Hepatic stellate cell (primary cell): ENCODE measurements at regions not wholly inside any gene's neighbourhood (a gene's known extent, or its start where the extent isn't known, plus 50 kb on each side); places are given as distances from the start of the nearest gene placed in this dataset.
"Not testable (repeated sequence)": the region's sequence is repeated elsewhere in the genome, so short reads cannot be mapped to it uniquely, and the experiment has no call there.

Source experiments
- DNase-seq: peaks from one replicate; pipeline ENCODE4 v3.0.0; 2011; ENCODE audit warnings: low spot score

- no peak for DNase-seq
These were observed 475.8 kb upstream of the PCDH20 start for GRCh38 chr13:61891401-61891800.

GRCh38 chr13:61884830-61885229 lies 469.2 kb upstream of the PCDH20 start:
- no peak for DNase-seq

GRCh38 chr13:61880578-61881283 lies 465.1 kb upstream of the PCDH20 start:
- DNase-seq, result no peak

- not testable (repeated sequence) for DNase-seq
These were observed 462.9 kb upstream of the PCDH20 start for GRCh38 chr13:61878565-61878964.

GRCh38 chr13:61874970-61875579 lies 459.4 kb upstream of the PCDH20 start:
- no peak for DNase-seq

GRCh38 chr13:61873717-61874116 lies 458.1 kb upstream of the PCDH20 start:
- no peak for DNase-seq

- no peak for DNase-seq
These were observed 441.5 kb upstream of the PCDH20 start for GRCh38 chr13:61857198-61857597.

GRCh38 chr13:61852116-61852619 lies 436.5 kb upstream of the PCDH20 start:
- no peak for DNase-seq

GRCh38 chr13:61850794-61851193 lies 435.1 kb upstream of the PCDH20 start:
- no peak for DNase-seq

GRCh38 chr13:61838568-61838967 lies 422.9 kb upstream of the PCDH20 start:
- no peak for DNase-seq

- DNase-seq, result no peak
These were observed 417.6 kb upstream of the PCDH20 start for GRCh38 chr13:61833228-61833627.

GRCh38 chr13:61831026-61831425 lies 415.4 kb upstream of the PCDH20 start:
- no peak for DNase-seq

- DNase-seq, result no peak
These were observed 414.8 kb upstream of the PCDH20 start for GRCh38 chr13:61830475-61830874.

- DNase-seq, result no peak
These were observed 408.5 kb upstream of the PCDH20 start for GRCh38 chr13:61824168-61824567.

GRCh38 chr13:61812286-61812685 lies 396.6 kb upstream of the PCDH20 start:
- no peak for DNase-seq

- no peak for DNase-seq
These were observed 394.4 kb upstream of the PCDH20 start for GRCh38 chr13:61810065-61810464.

GRCh38 chr13:61797397-61797796 lies 381.7 kb upstream of the PCDH20 start:
- DNase-seq, result no peak

GRCh38 chr13:61795580-61795979 lies 379.9 kb upstream of the PCDH20 start:
- no peak for DNase-seq

GRCh38 chr13:61779456-61779855 lies 363.8 kb upstream of the PCDH20 start:
- no peak for DNase-seq

- no peak for DNase-seq
These were observed 362.9 kb upstream of the PCDH20 start for GRCh38 chr13:61778531-61778930.

- DNase-seq, result no peak
These were observed 362.2 kb upstream of the PCDH20 start for GRCh38 chr13:61777899-61778298.

- DNase-seq, result no peak
These were observed 361.6 kb upstream of the PCDH20 start for GRCh38 chr13:61777271-61777670.

- DNase-seq, result no peak
These were observed 359.3 kb upstream of the PCDH20 start for GRCh38 chr13:61774903-61775302.

GRCh38 chr13:61770681-61771080 lies 355.0 kb upstream of the PCDH20 start:
- no peak for DNase-seq
